ENCODE measurements at regions not wholly inside any gene's neighbourhood (a gene's known extent, or its start where the extent isn't known, plus 50 kb on each side); places are given as distances from the start of the nearest gene placed in this dataset.

DNA sequence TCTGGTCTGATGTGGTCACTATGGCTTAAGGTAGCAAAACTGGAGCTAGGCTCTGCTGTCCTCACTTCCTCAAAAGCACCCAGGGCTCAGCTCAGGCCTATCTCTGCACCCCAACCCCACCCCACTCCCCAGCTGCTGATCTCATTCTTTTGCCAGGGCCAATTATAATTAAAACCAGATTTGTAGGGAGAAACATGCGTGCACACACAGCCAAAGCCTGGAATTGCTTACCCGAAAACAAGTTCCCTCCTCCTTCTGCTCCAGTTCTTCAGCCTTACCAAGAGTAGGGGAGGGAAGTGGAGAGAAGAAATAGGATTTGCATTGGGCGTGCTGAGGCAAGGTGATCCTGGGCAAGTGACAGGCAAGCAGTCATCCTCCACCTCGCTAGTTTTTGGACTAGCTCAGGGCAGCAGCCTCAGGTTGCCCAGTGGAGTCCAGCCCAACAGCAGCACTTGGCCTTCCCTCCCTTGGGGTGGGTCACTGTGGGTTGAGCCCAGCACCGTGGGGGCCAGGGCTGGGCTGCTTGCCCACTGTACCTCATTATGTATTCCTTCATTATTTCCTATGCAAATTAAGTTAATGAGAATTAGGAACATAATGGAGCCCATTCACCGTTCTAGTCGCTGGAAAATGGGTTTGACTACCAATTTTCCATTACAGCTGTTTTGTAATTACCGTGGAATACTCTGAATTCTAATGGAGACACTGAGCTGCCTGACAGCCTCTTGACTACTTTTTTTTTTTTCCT, 199.1 kb upstream of the CELF4 start:
- no peak for DNase-seq
- WGBS, 4 donors = 81 to 85% (median 84%) methylated on average over 8 of the region's 8 CpGs
- TF ChIP-seq, protein P1, sequence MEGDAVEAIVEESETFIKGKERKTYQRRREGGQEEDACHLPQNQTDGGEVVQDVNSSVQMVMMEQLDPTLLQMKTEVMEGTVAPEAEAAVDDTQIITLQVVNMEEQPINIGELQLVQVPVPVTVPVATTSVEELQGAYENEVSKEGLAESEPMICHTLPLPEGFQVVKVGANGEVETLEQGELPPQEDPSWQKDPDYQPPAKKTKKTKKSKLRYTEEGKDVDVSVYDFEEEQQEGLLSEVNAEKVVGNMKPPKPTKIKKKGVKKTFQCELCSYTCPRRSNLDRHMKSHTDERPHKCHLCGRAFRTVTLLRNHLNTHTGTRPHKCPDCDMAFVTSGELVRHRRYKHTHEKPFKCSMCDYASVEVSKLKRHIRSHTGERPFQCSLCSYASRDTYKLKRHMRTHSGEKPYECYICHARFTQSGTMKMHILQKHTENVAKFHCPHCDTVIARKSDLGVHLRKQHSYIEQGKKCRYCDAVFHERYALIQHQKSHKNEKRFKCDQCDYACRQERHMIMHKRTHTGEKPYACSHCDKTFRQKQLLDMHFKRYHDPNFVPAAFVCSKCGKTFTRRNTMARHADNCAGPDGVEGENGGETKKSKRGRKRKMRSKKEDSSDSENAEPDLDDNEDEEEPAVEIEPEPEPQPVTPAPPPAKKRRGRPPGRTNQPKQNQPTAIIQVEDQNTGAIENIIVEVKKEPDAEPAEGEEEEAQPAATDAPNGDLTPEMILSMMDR (IDR thresholded peaks at IDR 0.05) = no peak
- TF ChIP-seq POLR2A (IDR thresholded peaks at IDR 0.05) = no peak
- Histone ChIP-seq H3K4me3 (no peak overlapping the region), H3K27ac (no peak overlapping the region), H3K9me3 (no peaks in the 10 kb centered on the region), H3K27me3 (no peaks in the 10 kb centered on the region), H3K4me1 (no peaks in the 10 kb centered on the region), H3K36me3 (no peaks in the 10 kb centered on the region)
- ATAC-seq = no peak
- intact Hi-C loops (cut with DNase I) = loop anchor here in 1 of 10 donors (10.0 kb wide), 1 partner anchor 60 kb away; no protein-coding TSS in a partner anchor

DNA sequence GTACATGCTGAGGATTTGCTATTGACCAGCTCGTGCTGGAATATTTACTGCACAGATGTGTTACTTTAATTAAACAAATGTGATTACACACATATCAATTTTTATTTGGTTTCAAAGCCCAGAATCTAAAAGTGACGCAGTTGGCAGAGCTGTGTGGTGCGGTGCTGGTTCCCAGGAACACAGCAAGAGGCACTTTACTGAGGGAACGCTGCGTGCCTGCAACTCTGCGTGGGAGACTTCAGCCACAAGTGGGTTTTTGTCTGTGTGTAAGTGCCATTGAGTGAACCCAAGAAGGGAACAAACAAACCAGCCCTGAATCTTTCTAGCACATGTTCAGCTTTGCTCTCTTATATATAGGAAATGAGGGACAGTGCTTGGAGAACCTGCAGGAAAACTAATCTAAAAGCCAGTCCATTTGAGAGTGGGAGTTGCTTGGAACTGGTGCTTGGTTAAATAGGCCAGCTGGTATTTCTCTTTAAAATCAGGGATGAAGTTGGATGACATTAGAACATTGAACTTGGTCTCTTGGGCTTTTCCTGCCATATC, 196.6 kb upstream of the CELF4 start:
- TF ChIP-seq, protein P1 (IDR thresholded peaks at IDR 0.05) = no peak
- TF ChIP-seq POLR2A (IDR thresholded peaks at IDR 0.05) = no peak
- Histone ChIP-seq H3K27ac (no peak overlapping the region), H3K9me3 (no peaks in the 10 kb centered on the region), H3K36me3 (no peaks in the 10 kb centered on the region), H3K4me3 (no peak overlapping the region), H3K27me3 (no peaks in the 10 kb centered on the region), H3K4me1 (no peaks in the 10 kb centered on the region)
- intact Hi-C loops (cut with DNase I) = loop anchor here in 1 of 10 donors (10.0 kb wide), 1 partner anchor 57 kb away; no protein-coding TSS in a partner anchor
- DNase-seq (no peak), ATAC-seq (no peak)
- 59 to 75% (median 69%) methylated on average over 6 of the region's 6 CpGs for WGBS, 4 donors

DNA sequence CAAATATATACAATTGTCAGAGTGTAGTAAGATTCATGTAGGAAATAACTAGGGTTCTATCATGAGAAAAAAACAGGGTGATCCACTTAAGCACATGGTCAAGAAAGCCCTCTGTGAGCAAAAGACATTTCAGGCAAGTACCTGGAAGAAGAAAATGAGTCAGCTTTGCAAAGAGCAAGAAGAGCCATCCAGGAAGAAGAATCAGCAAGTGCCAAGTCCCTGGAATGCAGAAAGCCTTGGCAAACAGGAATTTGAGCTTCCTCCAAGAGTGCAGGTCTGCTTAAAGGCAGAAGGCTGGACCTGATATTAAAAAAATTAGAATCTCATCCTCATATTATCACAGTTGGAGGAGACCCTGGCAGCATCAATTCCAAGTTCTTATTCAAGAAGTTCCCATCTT, 188.5 kb upstream of the CELF4 start:
- no peak overlapping the region for H3K4me3 ChIP-seq
- no peak for ATAC-seq
- H3K4me1 ChIP-seq = no peaks in the 10 kb centered on the region
- H3K27ac ChIP-seq = no peak overlapping the region
- no peaks in the 10 kb centered on the region for H3K9me3 ChIP-seq
- peaks cover 0 to 7% (median 0%) of the 10 kb centered on the region in 9 donors for H3K27me3 ChIP-seq
- no peak for DNase-seq
- no peak for TF ChIP-seq POLR2A (IDR thresholded peaks at IDR 0.05)
- TF ChIP-seq, protein P1 (IDR thresholded peaks at IDR 0.05) = no peak
- no peaks in the 10 kb centered on the region for H3K36me3 ChIP-seq
- intact Hi-C loops (cut with DNase I) = loop anchor here in 1 of 10 donors (10.0 kb wide), 1 partner anchor 59 kb away; no protein-coding TSS in a partner anchor

DNA sequence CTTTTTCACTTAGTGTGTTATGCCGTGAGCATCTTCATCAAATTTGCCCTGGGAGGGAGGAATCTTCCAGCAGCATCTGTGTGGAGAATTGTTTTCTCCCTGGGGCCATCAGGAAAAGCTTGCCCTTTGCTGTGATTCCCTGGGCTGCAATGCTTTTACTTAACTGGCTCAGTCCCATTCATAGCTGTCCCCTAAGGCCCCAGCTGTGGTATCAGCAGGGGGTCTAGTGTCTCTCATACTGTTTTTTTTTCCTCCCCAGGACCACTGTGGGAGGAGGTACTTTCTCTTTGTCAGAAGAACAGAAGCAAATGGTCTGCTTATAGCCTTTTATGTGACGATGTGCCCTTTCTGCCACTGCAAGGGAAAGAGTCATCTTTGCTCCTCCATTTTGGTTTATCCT, 176.8 kb upstream of the CELF4 start:
- DNase-seq (no peak), ATAC-seq (no peak)
- Histone ChIP-seq H3K27ac (no peak overlapping the region), H3K36me3 (no peaks in the 10 kb centered on the region), H3K27me3 (peaks cover 0 to 6% (median 0%) of the 10 kb centered on the region in 9 donors), H3K9me3 (no peaks in the 10 kb centered on the region), H3K4me3 (no peak overlapping the region), H3K4me1 (no peaks in the 10 kb centered on the region)
- TF ChIP-seq POLR2A (IDR thresholded peaks at IDR 0.05) = no peak
- TF ChIP-seq, protein P1 (IDR thresholded peaks at IDR 0.05) = no peak
- intact Hi-C loops (cut with DNase I) = no loop called here
- WGBS, 4 donors = 70 to 85% (median 74%) methylated on average over 2 of the region's 2 CpGs
